Activated naive CD4-positive, alpha-beta T cell treated with anti-CD3 and anti-CD28 coated beads for 36 hours (primary cell): ENCODE measurements at regions not wholly inside any gene's neighbourhood (a gene's known extent, or its start where the extent isn't known, plus 50 kb on each side); places are given as distances from the start of the nearest gene placed in this dataset.

Experiments
- CTCF ChIA-PET: fragments of 350-600 bp; sonication (Branson Sonifier 250); formaldehyde crosslinking; loops from one replicate; lab custom pipeline; 2021; ENCODE audit warnings: antibody characterized with exemption; lab: Charles Lee
- DNase-seq: peaks from one replicate; pipeline ENCODE4 v3.0.0-alpha.2; 2020
- H3K27ac Mint-ChIP-seq: one replicate; pipeline ENCODE4 v1.8.0; 2021; ENCODE audit warnings: mild to moderate bottlenecking, mixed read lengths
- H3K27me3 Mint-ChIP-seq: one replicate; pipeline ENCODE4 v1.8.0; 2021; ENCODE audit warnings: low read depth, mixed read lengths
- H3K36me3 Mint-ChIP-seq: one replicate; pipeline ENCODE4 v1.8.0; 2021; ENCODE audit warnings: low read depth, mixed read lengths
- H3K4me1 Mint-ChIP-seq: one replicate; pipeline ENCODE4 v1.8.0; 2021; ENCODE audit warnings: low read depth, mixed read lengths
- H3K4me3 Mint-ChIP-seq: one replicate; pipeline ENCODE4 v1.8.0; 2021; ENCODE audit warnings: mild to moderate bottlenecking, moderate library complexity, mixed read lengths
- H3K9me3 Mint-ChIP-seq: one replicate; pipeline ENCODE4 v1.8.0; 2021; ENCODE audit warnings: mixed read lengths
- intact Hi-C: fragments of 100-400 bp; cut with micrococcal nuclease; formaldehyde crosslinking; loops from one replicate; pipeline ENCODE4 v1.15.1; 2023

- CTCF ChIA-PET, result interaction anchor here (1.0 kb wide), 1 partner anchor 134 kb away, joined by 4 read pairs; no protein-coding TSS in a partner anchor
- no peaks in the 10 kb centered on the region for H3K36me3 Mint-ChIP-seq
- no peak for DNase-seq
These were observed 141.3 kb upstream of the IGSF21 start for GRCh38 chr1:17966341-17966740.

GRCh38 chr1:17967623-17968255 is 139.9 kb upstream of the IGSF21 start:
- intact Hi-C loops, result no loop called here

More at GRCh38 chr1:17966341-17966740, 141.3 kb upstream of the IGSF21 start:
- no peak overlapping the region for H3K27ac Mint-ChIP-seq
- H3K4me3 Mint-ChIP-seq, result no peak overlapping the region
- peaks cover 2% of the 10 kb centered on the region for H3K27me3 Mint-ChIP-seq
- no peaks in the 10 kb centered on the region for H3K9me3 Mint-ChIP-seq
- intact Hi-C loops, result no loop called here
- H3K4me1 Mint-ChIP-seq, result no peaks in the 10 kb centered on the region

GRCh38 chr1:17970757-17971156 is 136.8 kb upstream of the IGSF21 start:
- Mint-ChIP-seq H3K4me3 (no peak overlapping the region), H3K27ac (no peak overlapping the region), H3K9me3 (no peaks in the 10 kb centered on the region), H3K4me1 (no peaks in the 10 kb centered on the region), H3K27me3 (peaks cover 8% of the 10 kb centered on the region), H3K36me3 (no peaks in the 10 kb centered on the region)
- intact Hi-C loops, result no loop called here
- CTCF ChIA-PET, result no interaction called here
- no peak for DNase-seq

More at GRCh38 chr1:17967623-17968255, 139.9 kb upstream of the IGSF21 start:
- Mint-ChIP-seq H3K4me3 (no peak overlapping the region), H3K27ac (no peak overlapping the region), H3K36me3 (no peaks in the 10 kb centered on the region), H3K4me1 (no peaks in the 10 kb centered on the region), H3K9me3 (no peaks in the 10 kb centered on the region), H3K27me3 (peaks cover 2% of the 10 kb centered on the region)
- DNase-seq, result no peak
- CTCF ChIA-PET, result no interaction called here

GRCh38 chr1:17973694-17974093 is 133.9 kb upstream of the IGSF21 start:
- intact Hi-C loops, result no loop called here
- H3K4me3 Mint-ChIP-seq, result no peak overlapping the region
- no peaks in the 10 kb centered on the region for H3K9me3 Mint-ChIP-seq
- peaks cover 6% of the 10 kb centered on the region for H3K27me3 Mint-ChIP-seq
- H3K36me3 Mint-ChIP-seq, result no peaks in the 10 kb centered on the region
- no peak overlapping the region for H3K27ac Mint-ChIP-seq
- H3K4me1 Mint-ChIP-seq, result no peaks in the 10 kb centered on the region
- CTCF ChIA-PET, result interaction anchor here (1.0 kb wide), 1 partner anchor 44 kb away, joined by 3 read pairs; no protein-coding TSS in a partner anchor
- no peak for DNase-seq

GRCh38 chr1:17976854-17977253 is 130.7 kb upstream of the IGSF21 start:
- CTCF ChIA-PET, result no interaction called here
- DNase-seq, result no peak
- intact Hi-C loops, result no loop called here
- Mint-ChIP-seq H3K4me3 (no peak overlapping the region), H3K36me3 (no peaks in the 10 kb centered on the region), H3K27ac (no peak overlapping the region), H3K9me3 (no peaks in the 10 kb centered on the region), H3K27me3 (peaks cover 10% of the 10 kb centered on the region), H3K4me1 (no peaks in the 10 kb centered on the region)

- no peak overlapping the region for H3K4me3 Mint-ChIP-seq
- no peak overlapping the region for H3K27ac Mint-ChIP-seq
These were observed 129.6 kb upstream of the IGSF21 start for GRCh38 chr1:17978016-17978415.

GRCh38 chr1:17979815-17980214 is 127.8 kb upstream of the IGSF21 start:
- H3K4me3 Mint-ChIP-seq, result no peak overlapping the region
- CTCF ChIA-PET, result no interaction called here
- no peaks in the 10 kb centered on the region for H3K36me3 Mint-ChIP-seq
- DNase-seq, result no peak
- H3K27me3 Mint-ChIP-seq, result peaks cover 15% of the 10 kb centered on the region
- no peaks in the 10 kb centered on the region for H3K4me1 Mint-ChIP-seq
- H3K9me3 Mint-ChIP-seq, result no peaks in the 10 kb centered on the region
- no peak overlapping the region for H3K27ac Mint-ChIP-seq
- intact Hi-C loops, result no loop called here

More at GRCh38 chr1:17978016-17978415, 129.6 kb upstream of the IGSF21 start:
- intact Hi-C loops, result no loop called here
- DNase-seq, result no peak
- Mint-ChIP-seq H3K9me3 (no peaks in the 10 kb centered on the region), H3K4me1 (no peaks in the 10 kb centered on the region), H3K27me3 (peaks cover 15% of the 10 kb centered on the region), H3K36me3 (no peaks in the 10 kb centered on the region)
- CTCF ChIA-PET, result no interaction called here

GRCh38 chr1:17982197-17982596 is 125.4 kb upstream of the IGSF21 start:
- no peak for DNase-seq
- peaks cover 15% of the 10 kb centered on the region for H3K27me3 Mint-ChIP-seq
- no peaks in the 10 kb centered on the region for H3K9me3 Mint-ChIP-seq
- H3K27ac Mint-ChIP-seq, result no peak overlapping the region
- no peaks in the 10 kb centered on the region for H3K36me3 Mint-ChIP-seq
- H3K4me3 Mint-ChIP-seq, result no peak overlapping the region
- intact Hi-C loops, result no loop called here
- no peaks in the 10 kb centered on the region for H3K4me1 Mint-ChIP-seq
- CTCF ChIA-PET, result interaction anchor here (0.9 kb wide), 1 partner anchor 646 kb away, joined by 3 read pairs; no protein-coding TSS in a partner anchor

GRCh38 chr1:17984583-17984982 is 123.0 kb upstream of the IGSF21 start:
- H3K27me3 Mint-ChIP-seq, result peaks cover 15% of the 10 kb centered on the region
- DNase-seq, result peak; percentile 45
- no peaks in the 10 kb centered on the region for H3K36me3 Mint-ChIP-seq
- intact Hi-C loops, result loop anchor here (1.0 kb wide), 1 partner anchor 116 kb away; no protein-coding TSS in a partner anchor
- H3K4me1 Mint-ChIP-seq, result no peaks in the 10 kb centered on the region
- CTCF ChIA-PET, result interaction anchor here (1.3 kb wide), 1 partner anchor 314 kb away, joined by 3 read pairs; no protein-coding TSS in a partner anchor
- H3K27ac Mint-ChIP-seq, result no peak overlapping the region
- H3K9me3 Mint-ChIP-seq, result no peaks in the 10 kb centered on the region
- no peak overlapping the region for H3K4me3 Mint-ChIP-seq

- H3K27me3 Mint-ChIP-seq, result peaks cover 11% of the 10 kb centered on the region
- CTCF ChIA-PET, result no interaction called here
- H3K9me3 Mint-ChIP-seq, result peaks cover 3% of the 10 kb centered on the region
- no peak for DNase-seq
- no peak overlapping the region for H3K4me3 Mint-ChIP-seq
- H3K27ac Mint-ChIP-seq, result no peak overlapping the region
- intact Hi-C loops, result no loop called here
- no peaks in the 10 kb centered on the region for H3K36me3 Mint-ChIP-seq
- no peaks in the 10 kb centered on the region for H3K4me1 Mint-ChIP-seq
These were observed 121.4 kb upstream of the IGSF21 start for GRCh38 chr1:17986156-17986555.

GRCh38 chr1:17990401-17990800 is 117.2 kb upstream of the IGSF21 start:
- H3K4me3 Mint-ChIP-seq, result no peak overlapping the region
- no peak overlapping the region for H3K27ac Mint-ChIP-seq
- no peaks in the 10 kb centered on the region for H3K4me1 Mint-ChIP-seq
- intact Hi-C loops, result no loop called here
- H3K36me3 Mint-ChIP-seq, result no peaks in the 10 kb centered on the region
- no peaks in the 10 kb centered on the region for H3K27me3 Mint-ChIP-seq
- H3K9me3 Mint-ChIP-seq, result peaks cover 3% of the 10 kb centered on the region
- DNase-seq, result no peak
- CTCF ChIA-PET, result no interaction called here

GRCh38 chr1:17991996-17992395 is 115.6 kb upstream of the IGSF21 start:
- Mint-ChIP-seq H3K27me3 (peaks cover 7% of the 10 kb centered on the region), H3K27ac (no peak overlapping the region), H3K9me3 (peaks cover 3% of the 10 kb centered on the region), H3K4me3 (no peak overlapping the region), H3K4me1 (no peaks in the 10 kb centered on the region), H3K36me3 (no peaks in the 10 kb centered on the region)
- intact Hi-C loops, result no loop called here
- DNase-seq, result no peak
- CTCF ChIA-PET, result no interaction called here

GRCh38 chr1:17992800-17993199 is 114.8 kb upstream of the IGSF21 start:
- H3K36me3 Mint-ChIP-seq, result no peaks in the 10 kb centered on the region

More at GRCh38 chr1:17992800-17993199, 114.8 kb upstream of the IGSF21 start:
- H3K4me1 Mint-ChIP-seq, result no peaks in the 10 kb centered on the region
- no peak overlapping the region for H3K27ac Mint-ChIP-seq
- peaks cover 7% of the 10 kb centered on the region for H3K27me3 Mint-ChIP-seq
- peaks cover 3% of the 10 kb centered on the region for H3K9me3 Mint-ChIP-seq
- intact Hi-C loops, result no loop called here
- CTCF ChIA-PET, result no interaction called here
- DNase-seq, result no peak
- H3K4me3 Mint-ChIP-seq, result no peak overlapping the region
